ENCODE measurements at regions not wholly inside any gene's neighbourhood (a gene's known extent, or its start where the extent isn't known, plus 50 kb on each side); places are given as distances from the start of the nearest gene placed in this dataset.
"Not testable (repeated sequence)": the region's sequence is repeated elsewhere in the genome, so short reads cannot be mapped to it uniquely, and the experiment has no call there.

GRCh38 chr16:87143661-87144121 lies 173.5 kb downstream of the C16orf95 start:
- peak; percentile 21 to 43 for DNase-seq (ENCODE audit: low read depth in 2 of 2)

- peak; percentile 30 to 43 for DNase-seq (ENCODE audit: low read depth in 2 of 2)
Observed at GRCh38 chr16:87144232-87144631, 173.0 kb downstream of the C16orf95 start.

GRCh38 chr16:87145181-87146176 lies 171.7 kb downstream of the C16orf95 start:
- peak in 1 of 2 donors; percentile 65 for DNase-seq (ENCODE audit: low read depth in 2 of 2)

- DNase-seq (ENCODE audit: low read depth in 2 of 2) = no peak
Observed at GRCh38 chr16:87146676-87147075, 170.5 kb downstream of the C16orf95 start.

- peak in 1 of 2 donors; percentile 24 for DNase-seq (ENCODE audit: low read depth in 2 of 2)
Observed at GRCh38 chr16:87149051-87149450, 168.1 kb downstream of the C16orf95 start.

GRCh38 chr16:87150262-87150661 lies 166.9 kb downstream of the C16orf95 start:
- no peak for DNase-seq (ENCODE audit: low read depth in 2 of 2)

- DNase-seq (ENCODE audit: low read depth in 2 of 2) = no peak
Observed at GRCh38 chr16:87150681-87151280, 166.4 kb downstream of the C16orf95 start.

- DNase-seq (ENCODE audit: low read depth in 2 of 2) = no peak
Observed at GRCh38 chr16:87152221-87152755, 164.9 kb downstream of the C16orf95 start.

- no peak for DNase-seq (ENCODE audit: low read depth in 2 of 2)
Observed at GRCh38 chr16:87153326-87153725, 163.9 kb downstream of the C16orf95 start.

GRCh38 chr16:87155315-87155714 lies 161.9 kb downstream of the C16orf95 start:
- DNase-seq (ENCODE audit: low read depth in 2 of 2) = not testable (repeated sequence)

- no peak for DNase-seq (ENCODE audit: low read depth in 2 of 2)
Observed at GRCh38 chr16:87156195-87156594, 161.0 kb downstream of the C16orf95 start.

GRCh38 chr16:87160234-87160636 lies 157.0 kb downstream of the C16orf95 start:
- DNase-seq (ENCODE audit: low read depth in 2 of 2) = no peak

- no peak for DNase-seq (ENCODE audit: low read depth in 2 of 2)
Observed at GRCh38 chr16:87160701-87161337, 156.4 kb downstream of the C16orf95 start.

- not testable (repeated sequence) for DNase-seq (ENCODE audit: low read depth in 2 of 2)
Observed at GRCh38 chr16:87161410-87161809, 155.8 kb downstream of the C16orf95 start.

- no peak for DNase-seq (ENCODE audit: low read depth in 2 of 2)
Observed at GRCh38 chr16:87161822-87162676, 155.1 kb downstream of the C16orf95 start.

- DNase-seq (ENCODE audit: low read depth in 2 of 2) = not testable (repeated sequence)
Observed at GRCh38 chr16:87162799-87163198, 154.4 kb downstream of the C16orf95 start.

- DNase-seq (ENCODE audit: low read depth in 2 of 2) = no peak
Observed at GRCh38 chr16:87163637-87164036, 153.6 kb downstream of the C16orf95 start.

- DNase-seq (ENCODE audit: low read depth in 2 of 2) = no peak
Observed at GRCh38 chr16:87165151-87165550, 152.0 kb downstream of the C16orf95 start.

- no peak for DNase-seq (ENCODE audit: low read depth in 2 of 2)
Observed at GRCh38 chr16:87165885-87166284, 151.3 kb downstream of the C16orf95 start.

GRCh38 chr16:87166321-87166720 lies 150.9 kb downstream of the C16orf95 start:
- no peak for DNase-seq (ENCODE audit: low read depth in 2 of 2)

GRCh38 chr16:87166934-87167333 lies 150.3 kb downstream of the C16orf95 start:
- no peak for DNase-seq (ENCODE audit: low read depth in 2 of 2)
